Cardiac septum (tissue), 1 donor: ENCODE measurements at regions not wholly inside any gene's neighbourhood (a gene's known extent, or its start where the extent isn't known, plus 50 kb on each side); places are given as distances from the start of the nearest gene placed in this dataset.

Experiments
- DNase-seq: peaks from one replicate; pipeline ENCODE4 v3.0.0-alpha.2; 2020; ENCODE audit warnings: low spot score
- intact Hi-C: fragments of 100-400 bp; cut with DNase I; formaldehyde crosslinking; loops from one replicate; pipeline ENCODE4 v1.14.0; 2022
- donor health status: DM: no; HTN: no; CAD: no.

DNA sequence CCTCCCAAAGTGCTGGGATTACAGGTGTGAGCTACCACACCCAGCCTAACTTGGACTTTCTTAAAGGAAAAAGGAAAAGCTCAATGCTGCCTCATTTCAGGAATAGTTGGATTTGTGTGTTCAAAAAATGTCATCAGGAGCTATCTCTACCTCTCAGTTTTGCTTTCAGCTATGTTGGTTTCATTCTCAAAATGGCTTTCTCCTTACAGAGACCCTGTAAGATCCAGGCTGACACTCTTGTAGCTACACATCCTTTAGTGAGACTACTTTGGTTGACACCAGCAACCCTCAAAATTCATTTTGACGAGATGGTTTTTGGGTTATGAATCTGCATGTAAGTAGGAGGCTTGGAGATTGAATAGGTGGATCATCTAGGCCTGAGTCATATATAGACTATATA lies 269.7 kb upstream of the SORCS1 start:
- intact Hi-C loops = no loop called here
- no peak for DNase-seq

DNA sequence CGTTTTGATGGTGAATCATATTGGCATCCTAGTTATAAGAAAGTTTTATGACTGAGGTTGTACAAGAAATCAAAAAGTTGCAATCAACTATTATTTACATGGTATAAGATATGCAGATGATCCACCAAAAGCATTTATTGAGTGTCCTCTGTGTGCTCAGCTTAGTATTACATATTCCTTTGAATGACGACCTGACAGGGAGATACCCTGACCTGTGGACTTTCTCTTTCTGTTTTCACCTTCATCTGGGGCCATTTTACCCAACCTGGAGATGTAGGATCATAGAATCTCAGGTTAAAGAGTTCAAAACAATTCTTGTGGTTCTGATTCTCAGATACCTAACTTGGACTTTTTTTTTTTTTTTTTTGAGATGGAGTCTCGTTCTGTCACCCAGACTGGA lies 269.1 kb upstream of the SORCS1 start:
- intact Hi-C loops = no loop called here
- DNase-seq = no peak

DNA sequence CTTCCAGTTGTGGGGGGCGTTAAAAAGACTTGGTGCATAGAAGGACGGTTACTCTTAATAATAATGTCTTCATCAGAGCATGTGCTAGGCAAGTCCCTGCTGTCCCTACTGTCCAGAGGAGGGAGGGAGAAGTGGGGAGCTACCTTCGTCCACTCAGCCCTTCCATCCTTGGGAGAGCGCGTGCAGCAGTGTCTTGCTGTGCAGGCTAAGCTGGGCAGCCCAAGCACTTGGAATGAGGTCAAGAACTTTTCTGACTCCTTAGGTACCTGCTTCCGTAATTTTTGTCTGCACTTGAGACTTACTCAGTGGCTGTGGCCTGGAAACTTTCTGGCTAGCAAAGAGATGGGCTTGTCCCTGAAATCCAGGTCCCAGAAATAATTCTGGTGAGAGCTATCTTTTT lies 265.9 kb upstream of the SORCS1 start:
- intact Hi-C loops = no loop called here
- no peak for DNase-seq

DNA sequence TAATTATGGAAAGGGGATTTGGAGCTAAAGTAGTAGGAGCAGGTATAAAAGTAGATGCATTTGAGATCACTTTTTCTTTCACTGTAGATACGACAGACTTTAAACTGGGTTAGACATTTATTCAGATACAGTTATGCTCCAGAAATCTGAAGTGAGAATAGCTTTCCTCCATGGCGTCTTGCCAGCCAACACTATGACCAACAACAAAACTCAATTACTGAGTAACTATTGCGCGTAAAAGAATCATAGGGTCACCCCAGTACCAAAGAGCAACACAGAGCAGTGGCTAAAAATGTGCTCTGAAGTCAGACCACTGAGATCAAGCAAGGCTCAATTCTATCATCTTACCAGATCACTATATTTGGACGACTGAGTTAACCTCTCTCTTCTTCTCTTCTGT lies 262.5 kb upstream of the SORCS1 start:
- no peak for DNase-seq

DNA sequence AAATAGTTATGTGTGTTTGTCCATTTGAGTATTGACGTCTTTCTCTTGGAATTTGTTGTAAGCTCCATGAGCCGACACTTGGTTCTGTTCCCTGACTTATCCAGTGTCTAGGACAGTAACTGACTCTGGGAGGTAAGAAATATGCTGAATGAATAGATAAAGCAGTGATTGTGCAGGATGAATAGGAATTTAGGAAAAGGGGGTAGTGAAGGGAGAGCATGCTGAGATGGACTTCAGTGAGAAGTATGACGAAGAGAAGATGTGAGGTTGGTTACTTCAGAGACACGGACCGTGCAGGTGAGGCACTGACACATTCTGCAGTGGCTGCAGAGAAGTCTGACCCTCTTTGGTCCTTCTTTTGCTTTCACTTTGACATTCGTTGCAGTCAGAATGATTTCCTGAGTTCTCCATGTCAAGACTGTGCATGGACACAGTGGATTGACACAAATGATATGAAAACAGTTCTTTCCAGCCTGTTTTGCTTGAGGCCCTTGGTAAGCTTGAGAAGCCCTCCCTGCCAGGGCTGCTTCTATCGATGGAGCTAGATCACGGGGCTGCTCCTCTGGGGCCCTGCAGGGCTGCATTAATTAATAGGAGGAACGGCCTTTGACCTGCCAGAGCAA lies 261.5 kb upstream of the SORCS1 start:
- DNase-seq = no peak
- intact Hi-C loops = no loop called here

More for the DNA sequence above, 262.5 kb upstream of the SORCS1 start:
- intact Hi-C loops = no loop called here

DNA sequence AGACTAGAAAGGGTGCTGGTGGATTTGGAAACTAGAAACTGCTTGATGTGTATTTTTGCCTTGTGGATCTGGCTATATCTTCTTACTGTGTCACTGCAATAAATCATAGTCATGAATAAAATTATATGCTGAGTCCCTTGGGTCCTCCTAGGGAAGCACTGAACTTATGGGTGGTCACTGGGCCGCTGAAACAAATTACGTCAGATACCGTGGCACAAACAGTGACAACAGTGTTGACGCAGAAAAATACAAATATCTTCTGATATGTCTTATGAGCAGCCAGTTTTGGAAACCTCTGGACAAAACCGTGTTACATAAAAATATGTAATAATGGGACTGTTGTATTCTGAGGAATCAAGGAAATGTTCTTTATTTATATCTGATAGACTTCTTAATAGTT lies 260.1 kb upstream of the SORCS1 start:
- no peak for DNase-seq
- intact Hi-C loops = no loop called here

DNA sequence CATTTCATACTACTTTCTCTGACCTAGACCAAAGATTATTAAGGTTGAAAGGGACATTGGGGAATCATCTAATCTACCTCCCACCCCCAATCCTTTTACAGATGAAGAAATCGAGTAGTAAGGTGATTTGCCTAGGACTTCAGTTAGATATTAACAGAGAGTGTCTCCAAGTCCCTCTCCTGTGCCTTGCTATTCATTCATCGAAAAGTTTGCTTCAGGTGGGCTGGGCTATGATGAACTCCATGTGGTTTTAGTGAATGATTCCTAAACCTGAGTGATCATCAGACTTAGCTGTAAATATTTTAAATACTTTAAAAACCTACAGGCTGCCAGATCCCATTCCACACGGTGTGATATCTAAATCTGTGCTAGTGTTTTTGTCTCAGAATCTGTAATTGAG lies 259.4 kb upstream of the SORCS1 start:
- intact Hi-C loops = no loop called here
- DNase-seq = no peak

DNA sequence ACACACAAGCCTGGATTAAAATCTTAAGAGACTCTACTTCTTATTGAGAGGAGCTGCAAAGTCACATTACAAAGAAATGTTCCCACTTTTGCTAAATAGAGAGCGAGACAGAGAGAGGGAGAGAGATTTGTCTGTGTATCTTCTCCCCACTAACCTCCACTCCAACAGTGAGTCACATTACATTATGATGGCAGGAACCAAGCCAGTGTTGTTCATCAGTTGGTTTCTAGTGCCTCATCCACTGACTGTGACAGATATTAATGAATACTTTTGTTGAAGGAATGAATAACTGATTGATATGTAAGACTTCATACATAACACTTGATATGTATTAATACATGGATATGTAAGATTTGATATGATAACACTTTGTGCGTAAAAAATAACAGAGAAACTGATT lies 258.2 kb upstream of the SORCS1 start:
- DNase-seq = no peak
- intact Hi-C loops = no loop called here

DNA sequence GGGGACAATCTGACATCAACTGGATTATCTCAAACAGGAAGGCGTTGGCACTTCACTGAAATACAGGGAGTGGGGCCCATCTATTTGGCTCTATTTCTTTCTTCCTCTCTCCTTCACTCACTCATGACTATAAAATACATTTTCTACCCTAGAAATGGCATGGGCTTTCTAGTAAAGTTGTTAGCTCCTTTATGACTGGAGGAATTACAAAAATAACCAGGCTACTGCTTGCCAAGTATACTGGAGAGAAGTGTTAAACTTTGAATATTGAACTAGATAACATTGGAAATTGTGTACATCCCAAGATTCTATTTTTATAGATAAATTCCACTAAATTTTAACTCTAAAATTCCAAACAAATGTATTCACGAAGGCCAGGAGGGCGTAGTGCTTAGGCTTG lies 255.7 kb upstream of the SORCS1 start:
- DNase-seq = no peak

DNA sequence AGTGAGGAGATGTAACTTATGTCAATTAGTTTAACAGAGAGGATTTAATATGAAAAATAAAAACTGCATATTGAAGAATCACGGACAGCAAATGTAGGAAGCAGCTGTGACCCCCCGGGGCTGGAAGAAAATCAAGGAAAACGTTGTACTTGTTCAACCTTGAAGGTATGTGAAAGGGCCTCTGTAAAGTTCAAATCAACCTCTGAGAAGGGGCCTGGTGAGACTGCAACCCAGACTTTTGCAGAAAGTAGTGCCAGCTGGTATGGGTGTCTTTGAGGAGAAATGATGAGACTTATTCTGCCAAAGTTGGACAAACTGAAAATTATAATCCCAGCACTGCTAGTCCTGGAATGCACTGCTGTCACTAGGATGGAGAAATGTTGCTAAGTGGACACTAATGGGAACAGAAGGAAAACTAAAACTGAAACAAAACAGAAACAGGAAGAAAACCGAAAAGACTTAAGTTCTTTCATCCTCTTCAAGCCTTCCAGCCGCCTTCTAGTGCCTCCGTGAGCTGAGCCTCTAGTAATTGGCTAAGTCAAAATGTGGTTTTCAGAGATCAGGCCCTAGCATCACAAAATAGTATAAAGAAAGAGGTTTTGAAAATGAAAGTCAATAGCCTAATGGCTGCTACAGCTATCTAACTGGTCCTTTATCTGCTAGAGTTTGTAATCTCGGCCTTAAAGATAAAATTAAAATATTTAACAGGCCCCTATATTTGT lies 253.7 kb upstream of the SORCS1 start:
- no peak for DNase-seq
- intact Hi-C loops = loop anchor here (10.0 kb wide), 1 partner anchor 397 kb away; no protein-coding TSS in a partner anchor

More for the DNA sequence above, 255.7 kb upstream of the SORCS1 start:
- intact Hi-C loops = no loop called here

DNA sequence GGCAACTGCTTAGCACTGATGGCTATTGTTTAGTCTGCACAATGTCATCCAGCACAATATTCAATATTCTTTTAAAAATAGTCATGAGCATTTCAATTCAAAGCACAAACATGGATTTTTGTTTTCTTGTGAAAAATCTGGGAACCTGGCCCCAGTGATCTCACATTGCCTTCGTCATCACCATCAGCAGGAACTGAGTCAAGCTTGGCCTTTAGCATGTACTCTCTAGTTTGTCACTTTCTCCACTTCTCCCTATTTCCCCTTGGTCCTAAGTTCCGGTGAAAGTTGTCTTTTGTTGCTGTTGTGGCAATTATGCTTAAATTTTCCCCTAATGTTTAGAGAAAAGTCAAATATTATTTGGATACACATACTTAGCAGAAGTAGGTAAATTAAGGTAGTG lies 252.9 kb upstream of the SORCS1 start:
- intact Hi-C loops = loop anchor here (10.0 kb wide), 1 partner anchor 397 kb away; no protein-coding TSS in a partner anchor
- DNase-seq = no peak

DNA sequence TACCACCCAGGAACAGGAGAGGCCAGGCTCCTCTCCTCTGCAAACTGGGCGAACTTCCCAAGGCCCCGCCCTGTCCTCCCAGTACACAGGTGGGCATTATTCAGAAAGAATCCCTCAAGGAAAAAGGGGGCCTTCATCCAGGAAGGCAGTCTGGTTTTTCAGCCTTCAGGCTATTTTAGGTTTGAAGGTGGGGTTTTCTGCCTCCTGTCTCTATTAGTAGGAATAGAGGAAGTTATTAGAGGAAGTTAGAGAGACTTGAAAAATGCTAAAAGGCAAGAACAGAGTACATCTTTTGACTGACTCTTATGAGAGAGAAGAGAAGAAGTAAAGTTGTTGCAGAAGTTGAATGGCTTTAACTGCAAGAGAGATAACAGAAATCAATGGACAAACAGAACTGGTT lies 250.9 kb upstream of the SORCS1 start:
- intact Hi-C loops = loop anchor here (10.0 kb wide), 1 partner anchor 399 kb away; no protein-coding TSS in a partner anchor
- DNase-seq = no peak

DNA sequence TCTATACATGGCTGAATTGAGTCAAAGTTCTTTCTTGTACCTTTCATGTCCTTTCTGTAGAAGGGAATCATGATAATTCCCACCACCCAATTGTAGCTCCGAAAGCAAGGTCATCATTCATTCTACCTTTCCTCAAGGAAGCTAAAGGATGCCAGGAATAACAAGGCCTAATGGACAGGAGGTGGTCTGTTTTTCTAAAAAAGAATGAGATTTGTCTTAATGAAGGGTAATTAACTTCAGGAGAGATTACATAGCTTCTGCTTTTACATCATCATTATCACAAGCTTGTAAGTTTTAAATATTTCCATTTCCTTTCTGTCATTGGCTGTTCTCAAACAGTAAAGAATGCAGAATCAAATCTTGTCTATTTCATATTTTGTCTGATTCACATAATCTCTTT lies 249.5 kb upstream of the SORCS1 start:
- no peak for DNase-seq
- intact Hi-C loops = loop anchor here (10.0 kb wide), 1 partner anchor 401 kb away; no protein-coding TSS in a partner anchor

DNA sequence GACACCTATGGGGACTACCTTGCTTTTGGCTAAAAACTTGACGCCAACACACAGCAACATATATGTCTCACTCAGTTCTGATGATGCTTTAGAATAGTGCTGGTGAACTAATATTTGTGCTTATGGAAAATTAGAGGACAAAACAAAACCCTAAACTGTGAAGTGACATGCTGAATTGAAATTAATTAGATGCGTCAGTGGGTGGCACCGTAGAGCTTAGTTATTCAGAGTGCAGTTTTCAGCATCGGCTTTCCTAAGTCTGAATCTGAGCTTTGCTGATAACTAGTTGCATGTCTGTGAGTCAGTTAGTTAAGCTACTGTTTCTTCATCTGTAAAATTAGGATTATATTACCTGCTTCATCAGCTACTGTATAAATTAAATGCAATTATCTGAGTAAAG lies 245.0 kb upstream of the SORCS1 start:
- no peak for DNase-seq
- intact Hi-C loops = no loop called here

DNA sequence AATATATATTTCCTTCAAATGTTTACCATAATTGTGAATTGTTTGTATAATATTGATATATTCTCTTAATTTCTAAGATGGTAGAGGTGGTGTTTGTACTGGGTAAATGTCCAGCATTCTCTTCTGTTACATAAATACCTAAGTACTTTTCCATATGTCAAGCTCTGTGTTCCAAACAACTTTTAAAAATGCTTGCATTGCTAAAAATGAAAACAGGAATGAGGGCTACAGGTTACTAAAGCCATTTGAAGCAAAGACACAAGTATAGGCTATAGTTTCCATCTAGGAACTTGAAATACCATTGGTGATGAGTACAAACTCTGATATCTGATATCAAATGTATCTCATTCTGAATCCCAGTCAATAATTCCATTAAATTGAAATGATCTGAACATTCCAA lies 233.6 kb upstream of the SORCS1 start:
- no peak for DNase-seq
- intact Hi-C loops = no loop called here

DNA sequence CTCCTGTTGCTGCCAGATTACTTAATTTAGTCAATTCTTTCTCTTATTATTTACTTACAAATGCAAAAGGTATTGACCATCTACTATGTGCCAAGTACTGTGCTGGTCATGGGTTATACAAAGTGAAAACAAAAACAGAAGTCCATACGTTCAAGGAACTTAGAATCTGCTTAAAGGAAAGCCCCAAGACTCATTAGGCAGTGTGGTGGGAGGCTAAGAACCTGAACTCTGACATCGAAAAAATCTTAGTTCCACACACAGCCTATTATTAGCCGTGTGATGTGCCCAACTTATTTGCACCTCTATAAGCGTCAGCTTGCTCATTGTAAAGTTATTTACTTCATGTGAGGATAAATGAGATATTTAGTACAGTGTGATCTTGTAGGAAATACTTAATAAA lies 227.4 kb upstream of the SORCS1 start:
- no peak for DNase-seq
- intact Hi-C loops = no loop called here

DNA sequence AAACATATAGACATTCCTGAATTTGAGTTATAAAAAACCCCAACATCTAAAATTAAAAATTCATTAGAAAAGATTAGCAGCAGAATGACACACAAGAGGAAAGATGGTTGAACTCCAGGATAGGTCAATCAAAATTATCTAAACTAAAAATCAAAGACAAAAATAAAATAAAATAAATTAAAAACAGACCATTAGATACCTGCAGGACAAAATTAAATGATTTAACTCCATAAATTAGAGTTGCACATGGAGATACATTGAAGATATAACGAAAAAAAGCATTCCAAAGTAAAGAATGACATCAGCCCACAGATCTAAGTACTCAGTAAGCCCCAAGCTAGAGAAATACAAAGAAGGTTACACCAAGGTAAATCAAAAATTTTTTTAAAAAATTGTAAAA lies 226.1 kb upstream of the SORCS1 start:
- no peak for DNase-seq
- intact Hi-C loops = no loop called here

DNA sequence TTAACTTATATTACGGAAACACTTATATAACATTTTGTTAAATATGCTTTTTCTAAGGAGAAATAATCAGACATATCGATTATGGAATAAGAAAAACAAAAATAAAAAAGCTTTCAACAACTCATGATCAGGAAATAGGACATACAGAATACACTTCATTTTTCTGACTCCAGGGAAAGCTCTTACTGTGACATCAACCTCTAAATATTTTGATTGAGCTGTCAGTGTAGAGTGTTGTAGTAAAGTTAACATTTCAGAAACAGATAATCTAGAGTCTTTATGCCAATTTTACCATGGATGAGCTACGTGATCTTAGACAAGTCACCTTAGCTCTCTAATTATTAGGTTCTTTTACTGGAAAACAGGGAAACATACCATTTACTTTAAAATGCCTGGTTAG lies 218.9 kb upstream of the SORCS1 start:
- intact Hi-C loops = no loop called here
- DNase-seq = no peak

DNA sequence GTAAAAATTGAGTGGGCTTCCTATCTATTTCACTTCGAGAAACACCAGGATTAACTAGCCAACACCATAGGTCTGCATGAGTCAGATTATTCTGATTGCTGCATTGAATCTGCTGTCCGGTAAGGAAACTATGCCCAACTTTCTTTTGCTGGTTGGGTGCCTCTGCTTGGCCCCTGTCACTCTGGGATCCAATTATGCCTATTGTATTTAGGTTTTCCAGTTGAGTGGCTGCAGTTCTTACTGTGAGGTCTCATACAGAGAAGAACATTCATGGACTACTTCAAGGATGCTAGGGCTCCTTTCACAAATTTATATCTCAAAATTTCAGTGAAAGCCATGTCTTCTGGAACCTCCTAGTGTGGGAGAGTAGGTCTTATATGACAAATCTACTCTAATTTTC lies 215.1 kb upstream of the SORCS1 start:
- no peak for DNase-seq
- intact Hi-C loops = no loop called here

DNA sequence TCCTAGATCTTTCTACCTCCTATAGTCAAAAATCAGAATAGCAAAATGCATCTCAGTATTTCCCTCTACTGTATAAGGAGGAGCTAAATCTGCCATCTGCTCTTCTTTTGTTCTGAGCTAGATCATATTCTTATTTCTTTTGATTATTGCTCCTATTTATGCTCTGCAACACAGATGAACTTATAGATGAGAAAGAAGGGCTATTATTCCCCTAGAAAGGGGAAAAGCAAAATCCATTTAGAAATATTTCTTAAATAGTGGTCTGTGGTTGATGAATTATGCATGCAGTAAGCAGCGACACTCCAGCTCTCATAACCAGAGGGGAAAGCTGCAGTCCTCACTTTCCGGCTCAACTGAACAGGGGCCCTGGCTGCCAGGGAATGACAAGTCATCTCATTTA lies 207.3 kb upstream of the SORCS1 start:
- no peak for DNase-seq
- intact Hi-C loops = no loop called here

DNA sequence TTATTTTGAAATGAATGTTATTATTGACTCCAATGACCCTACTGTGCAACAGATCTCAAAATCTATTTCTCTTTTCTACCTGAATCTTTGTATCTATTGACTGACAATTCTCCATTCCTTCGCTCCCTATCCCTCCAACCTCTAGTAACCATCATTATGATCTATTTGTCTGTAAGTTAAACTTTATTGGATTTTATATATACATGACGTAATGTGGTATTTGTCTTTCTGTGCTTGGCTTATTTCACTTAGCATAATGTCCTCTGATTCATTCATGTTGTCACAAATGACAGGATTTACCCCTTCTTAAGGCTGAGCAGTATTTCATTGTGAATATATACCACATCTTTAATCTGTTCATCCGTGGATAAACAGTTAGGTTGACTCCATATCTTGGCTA lies 200.4 kb upstream of the SORCS1 start:
- intact Hi-C loops = no loop called here
- DNase-seq = no peak

DNA sequence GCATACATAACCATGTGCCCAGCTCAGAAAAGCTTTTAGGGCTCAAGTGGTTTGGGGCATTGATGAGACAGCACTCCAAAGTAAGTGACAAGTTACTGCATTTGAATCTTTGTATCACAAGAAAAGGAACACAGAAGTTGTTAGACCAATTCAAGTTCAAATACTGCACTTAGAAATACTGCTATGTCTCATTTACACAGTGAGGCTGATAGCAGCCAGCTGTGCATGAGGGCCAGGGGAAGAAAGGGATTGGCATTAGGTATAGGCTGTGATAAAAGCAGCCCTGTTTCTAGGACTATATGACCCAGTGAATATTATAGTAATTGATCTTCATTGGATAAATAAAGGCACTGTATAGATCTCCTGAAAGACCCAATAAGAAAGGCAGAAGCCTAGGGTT lies 197.8 kb upstream of the SORCS1 start:
- no peak for DNase-seq

More for the DNA sequence above, 197.8 kb upstream of the SORCS1 start:
- intact Hi-C loops = no loop called here
